ENCODE measurements at regions not wholly inside any gene's neighbourhood (a gene's known extent, or its start where the extent isn't known, plus 50 kb on each side); places are given as distances from the start of the nearest gene placed in this dataset.

- H3K9me3 ChIP-seq (replicated peaks): no peaks in the 10 kb centered on the region
Measured at GRCh38 chr1:209046058-209046417, 537.5 kb upstream of the CAMK1G start.

GRCh38 chr1:209046935-209047334 lies 536.6 kb upstream of the CAMK1G start:
- Histone ChIP-seq H3K4me3 (no peak overlapping the region), H3K27ac (no peak overlapping the region), H3K4me1 (peaks cover 45% of the 10 kb centered on the region), H3K27me3 (no peaks in the 10 kb centered on the region), H3K9me3 (replicated peaks) (no peaks in the 10 kb centered on the region), H3K36me3 (no peaks in the 10 kb centered on the region)
- DNase-seq: no peak

More at GRCh38 chr1:209046058-209046417, 537.5 kb upstream of the CAMK1G start:
- Histone ChIP-seq H3K4me1 (peaks cover 45% of the 10 kb centered on the region), H3K27me3 (no peaks in the 10 kb centered on the region), H3K36me3 (no peaks in the 10 kb centered on the region), H3K4me3 (no peak overlapping the region), H3K27ac (peak overlapping the region; percentile 39; the same call in 1 of the 2 replicates)
- DNase-seq: no peak

DNA sequence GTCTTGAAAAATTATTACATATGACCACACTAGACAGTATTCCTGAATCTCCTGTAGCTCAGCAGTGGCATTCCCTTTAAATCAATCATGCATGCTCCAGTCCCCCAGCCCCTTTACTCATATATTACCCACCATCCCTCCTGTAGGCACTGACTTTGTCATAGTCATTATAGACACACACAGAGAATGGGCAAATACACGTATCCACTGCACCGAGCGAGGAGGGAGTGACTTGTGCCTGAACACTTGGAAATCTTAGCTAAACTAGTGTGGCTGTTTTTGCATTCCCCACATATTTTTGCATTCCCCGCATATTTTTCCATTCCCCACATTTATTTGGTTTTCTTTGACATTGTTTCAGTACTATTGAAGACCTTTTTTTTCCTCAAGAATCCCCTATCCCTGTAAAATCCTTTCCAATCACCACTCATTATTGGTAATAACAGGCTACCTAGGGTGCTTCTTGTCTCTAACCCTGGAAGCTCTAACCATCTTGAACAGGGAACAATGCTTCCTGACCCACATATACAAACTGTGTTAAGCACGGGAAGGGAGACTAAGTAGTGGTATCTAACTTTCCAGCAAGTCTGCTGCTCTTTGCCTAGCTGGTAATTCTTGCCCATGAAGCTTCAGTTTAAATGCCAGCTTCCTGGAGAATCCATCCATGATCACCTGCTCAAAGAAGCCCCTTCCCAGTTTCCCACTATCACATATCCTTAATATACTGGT lies 534.4 kb upstream of the CAMK1G start:
- Histone ChIP-seq H3K27me3 (no peaks in the 10 kb centered on the region), H3K36me3 (no peaks in the 10 kb centered on the region), H3K4me3 (no peak overlapping the region), H3K27ac (peak overlapping the region; percentile 50), H3K9me3 (replicated peaks) (peaks cover 1% of the 10 kb centered on the region), H3K4me1 (peaks cover 45% of the 10 kb centered on the region)
- DNase-seq: peak; percentile 36 to 51

DNA sequence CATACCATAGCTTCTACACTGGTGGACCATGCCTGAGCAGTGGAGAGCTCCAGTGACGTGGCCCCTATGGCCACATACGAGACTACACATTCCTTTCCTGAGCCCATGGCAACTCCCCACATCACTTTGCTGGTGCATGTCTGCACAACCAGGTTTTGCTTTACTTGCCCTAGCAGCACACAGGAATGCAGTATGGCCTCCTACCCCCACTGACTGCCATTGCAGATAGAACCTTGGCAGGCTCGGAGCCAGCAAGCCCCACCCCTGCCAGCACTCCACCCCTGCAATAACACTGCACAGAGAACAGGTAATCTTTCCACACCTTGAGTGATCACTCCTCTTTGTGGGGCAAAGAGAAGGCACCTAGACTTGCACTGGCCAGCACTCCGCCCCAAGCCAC lies 531.9 kb upstream of the CAMK1G start:
- H3K36me3 ChIP-seq: no peaks in the 10 kb centered on the region
- H3K4me1 ChIP-seq: peaks cover 26% of the 10 kb centered on the region
- no peak for DNase-seq
- H3K27ac ChIP-seq: no peak overlapping the region
- H3K4me3 ChIP-seq: no peak overlapping the region
- peaks cover 6% of the 10 kb centered on the region for H3K9me3 ChIP-seq (replicated peaks)
- no peaks in the 10 kb centered on the region for H3K27me3 ChIP-seq

- no peaks in the 10 kb centered on the region for H3K27me3 ChIP-seq
- no peaks in the 10 kb centered on the region for H3K36me3 ChIP-seq
- H3K4me1 ChIP-seq: peaks cover 13% of the 10 kb centered on the region
- no peak for DNase-seq
- no peak overlapping the region for H3K27ac ChIP-seq
- H3K9me3 ChIP-seq (replicated peaks): peaks cover 6% of the 10 kb centered on the region
- H3K4me3 ChIP-seq: no peak overlapping the region
Measured at GRCh38 chr1:209053587-209053986, 529.9 kb upstream of the CAMK1G start.

DNA sequence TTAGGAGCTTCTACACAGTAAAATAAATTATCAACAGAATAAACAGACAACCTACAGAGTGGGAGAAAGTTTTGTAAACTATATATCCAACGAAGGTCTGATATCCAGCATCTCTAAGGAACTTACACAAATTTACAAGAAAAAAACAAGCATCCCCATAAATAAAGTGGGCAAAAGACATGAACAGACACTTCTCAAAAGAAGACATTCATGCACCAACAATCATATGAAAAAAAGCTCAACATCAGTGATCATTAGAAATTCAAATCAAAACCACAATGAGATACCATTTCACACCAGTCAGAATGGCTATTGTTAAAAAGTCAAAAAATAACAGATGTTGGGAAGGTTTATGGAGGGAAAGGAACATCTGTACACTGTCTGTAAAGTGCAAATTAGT lies 526.4 kb upstream of the CAMK1G start:
- Histone ChIP-seq H3K4me3 (no peak overlapping the region), H3K4me1 (peaks cover 6% of the 10 kb centered on the region), H3K27ac (no peak overlapping the region), H3K9me3 (replicated peaks) (peaks cover 6% of the 10 kb centered on the region), H3K27me3 (no peaks in the 10 kb centered on the region), H3K36me3 (no peaks in the 10 kb centered on the region)
- DNase-seq: no peak

DNA sequence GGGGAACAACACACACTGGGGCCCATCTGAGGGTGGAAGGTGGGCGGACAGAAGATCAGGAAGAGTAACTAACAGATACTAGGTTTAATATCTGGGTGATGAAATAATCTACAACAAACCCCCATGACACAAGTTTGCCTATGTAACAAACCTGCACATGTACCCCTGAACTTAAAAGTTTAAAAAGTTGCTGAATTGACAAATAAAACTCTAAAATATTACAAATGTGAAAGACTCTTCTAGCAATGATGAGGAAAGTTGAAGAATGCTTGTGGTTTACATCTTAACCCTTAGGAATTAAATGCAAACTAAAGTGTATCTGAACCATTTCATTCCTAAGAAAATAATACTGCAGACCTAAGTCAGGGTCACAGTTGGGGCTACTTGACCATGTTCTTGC lies 525.6 kb upstream of the CAMK1G start:
- no peak overlapping the region for H3K4me3 ChIP-seq
- H3K4me1 ChIP-seq: peaks cover 15% of the 10 kb centered on the region
- H3K36me3 ChIP-seq: no peaks in the 10 kb centered on the region
- no peak overlapping the region for H3K27ac ChIP-seq
- no peak for DNase-seq
- peaks cover 6% of the 10 kb centered on the region for H3K9me3 ChIP-seq (replicated peaks)
- no peaks in the 10 kb centered on the region for H3K27me3 ChIP-seq

- H3K4me3 ChIP-seq: no peak overlapping the region
- H3K4me1 ChIP-seq: peaks cover 18% of the 10 kb centered on the region
- H3K36me3 ChIP-seq: no peaks in the 10 kb centered on the region
Measured at GRCh38 chr1:209059376-209059775, 524.1 kb upstream of the CAMK1G start.

DNA sequence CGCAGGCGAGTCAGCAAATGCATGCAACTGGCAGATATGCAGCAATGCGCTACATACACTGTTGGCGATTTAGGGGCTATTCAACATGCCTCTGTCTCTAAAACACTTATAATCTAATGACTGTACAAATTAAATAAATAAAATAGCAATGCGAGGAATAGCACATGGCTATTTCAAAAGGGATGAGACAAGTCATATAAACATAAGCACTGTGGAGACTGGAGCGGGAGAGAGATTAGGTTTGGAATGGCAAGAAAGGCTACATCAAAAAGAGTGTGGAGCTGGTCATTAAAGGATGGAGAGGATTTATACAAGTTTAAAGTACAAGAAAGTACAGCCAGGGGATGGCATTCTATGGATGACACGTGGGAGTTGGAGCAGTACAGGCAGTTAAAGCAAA lies 523.5 kb upstream of the CAMK1G start:
- no peaks in the 10 kb centered on the region for H3K36me3 ChIP-seq
- peaks cover 18% of the 10 kb centered on the region for H3K4me1 ChIP-seq
- 0 out of 2 replicates have a peak, but pooled peaks cover 2% of the 10 kb centered on the region for H3K9me3 ChIP-seq (replicated peaks)
- H3K27me3 ChIP-seq: no peaks in the 10 kb centered on the region
- no peak overlapping the region for H3K4me3 ChIP-seq
- no peak overlapping the region for H3K27ac ChIP-seq
- DNase-seq: no peak

More at GRCh38 chr1:209059376-209059775, 524.1 kb upstream of the CAMK1G start:
- Histone ChIP-seq H3K27me3 (no peaks in the 10 kb centered on the region), H3K9me3 (replicated peaks) (peaks cover 2% of the 10 kb centered on the region; the same call in 1 of the 2 replicates), H3K27ac (no peak overlapping the region)
- DNase-seq: no peak

- Histone ChIP-seq H3K9me3 (replicated peaks) (no peaks in the 10 kb centered on the region), H3K36me3 (no peaks in the 10 kb centered on the region), H3K4me1 (peaks cover 18% of the 10 kb centered on the region), H3K4me3 (no peak overlapping the region), H3K27ac (no peak overlapping the region), H3K27me3 (no peaks in the 10 kb centered on the region)
- DNase-seq: no peak
Measured at GRCh38 chr1:209062081-209062620, 521.4 kb upstream of the CAMK1G start.

DNA sequence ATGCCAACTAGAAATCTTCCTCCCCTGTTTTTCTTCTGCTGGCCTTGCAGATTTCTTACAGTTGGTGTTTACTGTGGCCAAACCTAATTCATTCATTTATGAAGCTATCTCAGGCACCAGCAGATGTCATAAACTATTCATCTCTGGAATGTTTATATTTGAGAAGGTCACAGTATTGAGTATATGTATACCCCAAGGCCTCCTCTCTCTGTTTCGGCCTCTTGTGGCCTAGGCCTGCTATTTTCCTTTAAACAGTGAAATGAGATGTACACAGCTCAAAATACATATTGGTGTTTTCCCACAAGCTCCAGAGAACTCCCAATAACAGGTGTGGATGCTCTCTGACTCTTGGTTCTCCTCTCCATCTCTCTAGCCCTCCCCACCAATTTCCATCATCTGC lies 520.7 kb upstream of the CAMK1G start:
- Histone ChIP-seq H3K9me3 (replicated peaks) (no peaks in the 10 kb centered on the region), H3K4me1 (peaks cover 18% of the 10 kb centered on the region), H3K27me3 (no peaks in the 10 kb centered on the region), H3K36me3 (no peaks in the 10 kb centered on the region), H3K27ac (no peak overlapping the region), H3K4me3 (no peak overlapping the region)
- DNase-seq: no peak

DNA sequence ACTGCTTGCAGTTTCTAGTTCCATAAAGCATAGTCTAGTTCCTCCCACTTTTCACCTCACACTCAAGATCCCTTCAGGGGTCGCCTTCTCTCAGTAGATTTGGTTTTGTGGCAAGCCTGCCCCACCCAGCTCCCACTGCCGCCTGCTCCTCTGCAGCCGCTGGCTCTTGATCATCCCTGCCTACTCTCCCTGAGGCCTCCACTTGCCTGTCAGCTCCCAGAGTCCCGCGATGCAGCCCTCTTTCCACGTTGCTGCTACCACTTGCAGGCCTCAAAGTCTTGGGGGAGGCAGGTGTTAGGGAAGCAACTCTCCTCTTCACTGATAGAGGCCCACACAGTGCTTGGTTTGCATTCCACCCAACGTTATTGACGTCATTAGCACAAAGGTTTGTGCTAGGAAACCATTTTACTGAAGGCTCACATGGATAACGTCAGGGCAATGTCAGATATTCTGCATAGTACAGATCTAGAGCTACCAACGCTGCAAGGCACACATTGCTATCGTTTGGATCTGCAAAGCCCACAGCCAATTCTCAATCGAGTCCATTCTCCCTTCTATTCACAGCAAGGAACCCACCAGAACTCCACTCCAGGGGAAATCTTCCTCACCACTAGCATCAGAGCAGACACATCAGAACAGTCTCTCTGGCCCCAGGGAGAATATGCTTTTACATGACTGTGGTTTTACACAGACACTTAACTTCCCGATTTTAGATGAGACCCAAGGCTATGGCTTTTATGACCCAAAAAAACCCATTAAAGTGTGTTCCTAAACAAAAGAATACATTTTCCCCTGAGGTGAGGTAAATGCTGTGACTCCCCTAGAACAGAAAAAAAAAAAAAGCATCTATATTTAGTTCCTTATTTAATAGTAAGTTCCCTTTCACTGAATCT lies 519.5 kb upstream of the CAMK1G start:
- H3K27ac ChIP-seq: no peak overlapping the region
- H3K4me1 ChIP-seq: peaks cover 18% of the 10 kb centered on the region
- no peaks in the 10 kb centered on the region for H3K9me3 ChIP-seq (replicated peaks)
- no peak overlapping the region for H3K4me3 ChIP-seq
- H3K27me3 ChIP-seq: no peaks in the 10 kb centered on the region
- DNase-seq: no peak
- no peaks in the 10 kb centered on the region for H3K36me3 ChIP-seq

DNA sequence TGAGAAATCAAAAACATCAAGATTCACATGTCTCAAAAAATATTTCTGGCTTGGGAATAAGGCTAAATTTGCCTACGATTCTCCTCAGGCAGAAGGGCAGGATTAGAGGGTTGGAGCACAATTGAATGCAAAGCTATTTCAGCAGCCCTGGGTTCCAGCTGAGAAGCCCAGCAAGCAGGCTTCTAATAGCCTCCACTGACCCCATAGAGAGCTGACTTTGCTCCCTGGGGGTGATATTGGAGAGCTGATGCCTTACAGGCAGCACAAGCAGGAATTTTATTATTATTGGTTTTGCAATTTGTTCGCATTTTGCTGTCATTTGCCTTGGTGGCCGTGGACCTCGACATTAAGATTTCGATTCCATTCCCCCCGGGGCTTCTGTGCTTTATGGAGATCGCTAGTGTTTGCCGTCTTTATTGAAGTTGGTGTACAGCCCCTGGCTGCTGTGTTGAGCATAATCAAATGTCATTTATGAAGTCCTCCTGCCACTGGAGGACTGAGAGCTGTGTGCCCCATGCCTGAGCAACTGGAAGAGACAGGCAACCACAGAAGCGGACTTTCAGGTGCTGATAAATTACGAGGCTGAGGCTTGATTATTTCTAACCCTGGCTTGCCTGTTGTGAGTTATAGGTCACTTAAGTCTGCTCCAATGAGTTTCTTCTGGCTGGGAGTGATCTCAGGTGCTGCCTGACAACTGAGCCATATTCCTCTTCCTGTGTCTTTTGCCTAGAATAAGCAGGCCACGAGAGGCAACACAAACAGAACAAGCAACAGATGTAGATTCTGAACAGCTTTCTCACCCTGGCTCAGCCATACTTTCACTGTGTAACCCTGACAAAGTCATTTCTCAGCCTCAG lies 518.4 kb upstream of the CAMK1G start:
- Histone ChIP-seq H3K27me3 (no peaks in the 10 kb centered on the region), H3K4me3 (no peak overlapping the region), H3K4me1 (peaks cover 18% of the 10 kb centered on the region), H3K27ac (no peak overlapping the region), H3K36me3 (no peaks in the 10 kb centered on the region), H3K9me3 (replicated peaks) (no peaks in the 10 kb centered on the region)
- DNase-seq: no peak

GRCh38 chr1:209072481-209072880 lies 511.0 kb upstream of the CAMK1G start:
- Histone ChIP-seq H3K9me3 (replicated peaks) (no peaks in the 10 kb centered on the region), H3K4me1 (no peaks in the 10 kb centered on the region), H3K27ac (no peak overlapping the region), H3K4me3 (no peak overlapping the region), H3K36me3 (no peaks in the 10 kb centered on the region), H3K27me3 (no peaks in the 10 kb centered on the region)
- no peak for DNase-seq

Measured in SJCRH30 (cell line).